Left ventricle myocardium inferior (tissue), 1 donor: ENCODE measurements at regions not wholly inside any gene's neighbourhood (a gene's known extent, or its start where the extent isn't known, plus 50 kb on each side); places are given as distances from the start of the nearest gene placed in this dataset.
A peak's percentile ranks its signal among the peaks of the same experiment; 100 is the strongest.

ENCODE experiments used
- DNase-seq: peaks from one replicate; pipeline ENCODE4 v3.0.0-alpha.2; 2020
- H3K27ac ChIP-seq: fragments of 200-600 bp; replicated peaks from 2 replicates; pipeline ENCODE4 v1.8.0; 2021
- H3K27me3 ChIP-seq: fragments of 200-600 bp; 2 replicates; pipeline ENCODE4 v1.8.0; 2021; ENCODE audit warnings: low read depth
- H3K36me3 ChIP-seq: fragments of 200-600 bp; 2 replicates; pipeline ENCODE4 v1.8.0; 2021
- H3K4me1 ChIP-seq: fragments of 200-600 bp; 2 replicates; pipeline ENCODE4 v1.8.0; 2021
- H3K4me3 ChIP-seq: fragments of 200-600 bp; 2 replicates; pipeline ENCODE4 v1.8.0; 2021; ENCODE audit warnings: mild to moderate bottlenecking, moderate library complexity
- H3K9me3 ChIP-seq: fragments of 200-600 bp; replicated peaks from 2 replicates; pipeline ENCODE4 v1.8.0; 2021
- CTCF ChIP-seq: fragments of 200-600 bp; IDR thresholded peaks from 2 replicates; pipeline ENCODE4 v1.8.0; 2021; ENCODE audit warnings: antibody characterized with exemption, mild to moderate bottlenecking, borderline replicate concordance
- intact Hi-C: fragments of 100-400 bp; cut with micrococcal nuclease; formaldehyde crosslinking; loops from one replicate; pipeline ENCODE4 v1.11.0; 2022
- donor health status: DM: no; HTN: yes; CAD: no; lungs with severe emphysema.

- TF ChIP-seq CTCF: no peak
- no peaks in the 10 kb centered on the region for H3K27me3 ChIP-seq
- no peak for DNase-seq
- intact Hi-C loops: no loop called here
- no peak overlapping the region for H3K27ac ChIP-seq
- H3K36me3 ChIP-seq: no peaks in the 10 kb centered on the region
- H3K4me1 ChIP-seq: no peaks in the 10 kb centered on the region
- H3K4me3 ChIP-seq: no peak overlapping the region
- H3K9me3 ChIP-seq: no peaks in the 10 kb centered on the region
These were observed 111.5 kb downstream of the ELAPOR2 start for GRCh38 chr7:86947929-86948328.

GRCh38 chr7:86943447-86943846, 116.0 kb downstream of the ELAPOR2 start:
- Histone ChIP-seq H3K9me3 (no peaks in the 10 kb centered on the region), H3K36me3 (no peaks in the 10 kb centered on the region), H3K27me3 (no peaks in the 10 kb centered on the region), H3K4me3 (no peak overlapping the region), H3K27ac (no peak overlapping the region), H3K4me1 (peaks cover 3% of the 10 kb centered on the region)
- DNase-seq: no peak
- intact Hi-C loops: no loop called here
- no peak for TF ChIP-seq CTCF

GRCh38 chr7:86942995-86943394, 116.5 kb downstream of the ELAPOR2 start:
- H3K27ac ChIP-seq: no peak overlapping the region
- no peak for DNase-seq
- no peaks in the 10 kb centered on the region for H3K36me3 ChIP-seq
- H3K4me1 ChIP-seq: peaks cover 3% of the 10 kb centered on the region
- no peaks in the 10 kb centered on the region for H3K9me3 ChIP-seq
- intact Hi-C loops: no loop called here
- no peaks in the 10 kb centered on the region for H3K27me3 ChIP-seq
- TF ChIP-seq CTCF: no peak
- H3K4me3 ChIP-seq: no peak overlapping the region

- intact Hi-C loops: no loop called here
- Histone ChIP-seq H3K4me1 (peaks cover 3% of the 10 kb centered on the region), H3K27me3 (no peaks in the 10 kb centered on the region)
These were observed 117.4 kb downstream of the ELAPOR2 start for GRCh38 chr7:86942081-86942480.

GRCh38 chr7:86939197-86939814, 120.1 kb downstream of the ELAPOR2 start:
- no peaks in the 10 kb centered on the region for H3K36me3 ChIP-seq
- no peak for DNase-seq
- no peaks in the 10 kb centered on the region for H3K27me3 ChIP-seq
- H3K9me3 ChIP-seq: no peaks in the 10 kb centered on the region
- H3K27ac ChIP-seq: no peak overlapping the region
- H3K4me3 ChIP-seq: no peak overlapping the region
- intact Hi-C loops: loop anchor here (5.0 to 10.0 kb wide), 3 partner anchors 208 to 475 kb away; no protein-coding TSS in a partner anchor
- peaks cover 3% of the 10 kb centered on the region for H3K4me1 ChIP-seq
- peak; percentile 84 for TF ChIP-seq CTCF

More at GRCh38 chr7:86942081-86942480, 117.4 kb downstream of the ELAPOR2 start:
- no peak for DNase-seq
- Histone ChIP-seq H3K27ac (no peak overlapping the region), H3K36me3 (no peaks in the 10 kb centered on the region), H3K4me3 (no peak overlapping the region), H3K9me3 (no peaks in the 10 kb centered on the region)
- TF ChIP-seq CTCF: no peak
